Keratinocyte (primary cell): ENCODE measurements at regions not wholly inside any gene's neighbourhood (a gene's known extent, or its start where the extent isn't known, plus 50 kb on each side); places are given as distances from the start of the nearest gene placed in this dataset.

Experiments
- DNase-seq: peaks from one replicate; pipeline ENCODE4 v3.0.0-alpha.2; 2011; ENCODE audit warnings: low read depth, missing footprints, low spot score
- FAIRE-seq: peaks from 2 replicates; lab custom pipeline; 2011; peaks lifted over from hg19 to GRCh38; lab: Jason Lieb, UNC
- H2AFZ ChIP-seq: 2 replicates; pipeline ENCODE4 v1.6.0; 2012; ENCODE audit warnings: low read length, control low read depth, inconsistent platforms; ENCODE audit not compliant: control insufficient read depth
- H3K27ac ChIP-seq: 2 replicates; pipeline ENCODE4 v1.5.1; 2011; ENCODE audit warnings: low read length; ENCODE audit not compliant: control insufficient read depth, insufficient read depth
- H3K27me3 ChIP-seq: 3 replicates; pipeline ENCODE4 v1.6.0; 2011; ENCODE audit warnings: low read length; ENCODE audit not compliant: control insufficient read depth, insufficient read depth; ENCODE audit errors: extremely low read depth
- H3K36me3 ChIP-seq, 2 experiments: 2 replicates in 1 of 2; 3 replicates in 1 of 2; pipeline ENCODE4 v1.5.1; 2011; ENCODE audit warnings: low read length in 2 of 2, mild to moderate bottlenecking in 1 of 2; ENCODE audit not compliant: control insufficient read depth in 2 of 2, insufficient read depth in 2 of 2; ENCODE audit errors: extremely low read depth in 1 of 2
- H3K4me1 ChIP-seq: 3 replicates; pipeline ENCODE4 v1.5.1; 2011; ENCODE audit warnings: low read length; ENCODE audit not compliant: control insufficient read depth, insufficient read depth; ENCODE audit errors: extremely low read depth
- H3K4me2 ChIP-seq: 3 replicates; pipeline ENCODE4 v1.6.0; 2011; ENCODE audit warnings: low read depth, low read length; ENCODE audit not compliant: control insufficient read depth, insufficient read depth; ENCODE audit errors: extremely low read depth
- H3K4me3 ChIP-seq, 3 experiments: fragments of 200-600 bp in 1 of 3; sonication (generic) in 1 of 3; 2 replicates in 2 of 3; 3 replicates in 1 of 3; pipeline ENCODE4 v1.5.1; 2011 to 2016; ENCODE audit warnings: low read length in 3 of 3, mild to moderate bottlenecking in 3 of 3, control low read depth in 2 of 3, inconsistent platforms in 1 of 3, low read depth in 1 of 3, mixed read lengths in 1 of 3, mixed run types in 1 of 3, moderate library complexity in 1 of 3; ENCODE audit not compliant: control insufficient read depth in 2 of 3, insufficient read depth in 2 of 3; ENCODE audit errors: extremely low read depth in 1 of 3
- H3K79me2 ChIP-seq: 2 replicates; pipeline ENCODE4 v1.6.0; 2012; ENCODE audit warnings: low read length; ENCODE audit not compliant: control insufficient read depth, insufficient read depth
- H3K9ac ChIP-seq: 3 replicates; pipeline ENCODE4 v1.6.0; 2011; ENCODE audit warnings: low read length; ENCODE audit not compliant: control insufficient read depth, insufficient read depth; ENCODE audit errors: extremely low read depth
- H3K9me1 ChIP-seq: 3 replicates; pipeline ENCODE4 v1.6.0; 2011; ENCODE audit warnings: low read length; ENCODE audit not compliant: control insufficient read depth, insufficient read depth; ENCODE audit errors: extremely low read depth
- H3K9me3 ChIP-seq: 2 replicates; pipeline ENCODE4 v1.5.1; 2012; ENCODE audit warnings: low read depth, low read length; ENCODE audit not compliant: control insufficient read depth
- H4K20me1 ChIP-seq: 3 replicates; pipeline ENCODE4 v1.6.0; 2011; ENCODE audit warnings: low read length; ENCODE audit not compliant: control insufficient read depth, insufficient read depth; ENCODE audit errors: extremely low read depth
- EZH2 ChIP-seq: IDR thresholded peaks from one replicate; pipeline ENCODE4 v1.6.1; 2012; ENCODE audit warnings: inconsistent platforms, mild to moderate bottlenecking, low read length, moderate library complexity
- dilution Hi-C: fragments of 300-500 bp; cut with MboI; formaldehyde crosslinking; loops from one replicate; pipeline ENCODE4 v1.7.0; 2020; ENCODE audit warnings: low sequenced_read_pairs; ENCODE audit not compliant: extremely low pct_ligation_motif_present
- TF ChIP-seq, protein P1 (sequence below), 3 experiments: IDR thresholded peaks in 1 of 3; conservative IDR thresholded peaks in 1 of 3; optimal IDR thresholded peaks in 1 of 3; 2 replicates in 2 of 3; 3 replicates in 1 of 3; pipeline versions ENCODE3 to v1.5.1; 2011; ENCODE audit warnings: low read length in 3 of 3, mild to moderate bottlenecking in 3 of 3, moderate library complexity in 2 of 3, control low read depth in 1 of 3, inconsistent platforms in 1 of 3; ENCODE audit not compliant: insufficient read depth in 2 of 3; ENCODE audit errors: extremely low read depth in 1 of 3

GRCh38 chr16:9541723-9542122, 450.3 kb downstream of the HAPSTR1 start:
- Histone ChIP-seq H3K36me3 (no peaks in the 10 kb centered on the region), H3K4me1 (no peaks in the 10 kb centered on the region), H3K9me3 (no peaks in the 10 kb centered on the region), H4K20me1 (no peaks in the 10 kb centered on the region), H3K79me2 (no peaks in the 10 kb centered on the region), H3K27ac (no peak overlapping the region), H3K4me2 (no peak overlapping the region), H3K9me1 (no peaks in the 10 kb centered on the region), H2AFZ (no peak overlapping the region), H3K27me3 (no peaks in the 10 kb centered on the region), H3K9ac (no peak overlapping the region), H3K4me3 (no peak overlapping the region)
- TF ChIP-seq, protein P1, sequence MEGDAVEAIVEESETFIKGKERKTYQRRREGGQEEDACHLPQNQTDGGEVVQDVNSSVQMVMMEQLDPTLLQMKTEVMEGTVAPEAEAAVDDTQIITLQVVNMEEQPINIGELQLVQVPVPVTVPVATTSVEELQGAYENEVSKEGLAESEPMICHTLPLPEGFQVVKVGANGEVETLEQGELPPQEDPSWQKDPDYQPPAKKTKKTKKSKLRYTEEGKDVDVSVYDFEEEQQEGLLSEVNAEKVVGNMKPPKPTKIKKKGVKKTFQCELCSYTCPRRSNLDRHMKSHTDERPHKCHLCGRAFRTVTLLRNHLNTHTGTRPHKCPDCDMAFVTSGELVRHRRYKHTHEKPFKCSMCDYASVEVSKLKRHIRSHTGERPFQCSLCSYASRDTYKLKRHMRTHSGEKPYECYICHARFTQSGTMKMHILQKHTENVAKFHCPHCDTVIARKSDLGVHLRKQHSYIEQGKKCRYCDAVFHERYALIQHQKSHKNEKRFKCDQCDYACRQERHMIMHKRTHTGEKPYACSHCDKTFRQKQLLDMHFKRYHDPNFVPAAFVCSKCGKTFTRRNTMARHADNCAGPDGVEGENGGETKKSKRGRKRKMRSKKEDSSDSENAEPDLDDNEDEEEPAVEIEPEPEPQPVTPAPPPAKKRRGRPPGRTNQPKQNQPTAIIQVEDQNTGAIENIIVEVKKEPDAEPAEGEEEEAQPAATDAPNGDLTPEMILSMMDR (optimal IDR thresholded peaks at IDR 0.05 in 1 of 3, IDR thresholded peaks at IDR 0.05 in 1 of 3, conservative IDR thresholded peaks at IDR 0.05 in 1 of 3; ENCODE audit: extremely low read depth in 1 of 3, insufficient read depth in 2 of 3, low read length in 3 of 3) = no peak
- no peak for TF ChIP-seq EZH2
- FAIRE-seq (no peak), DNase-seq (no peak)
- dilution Hi-C loops = no loop called here

GRCh38 chr16:9542165-9542755, 450.8 kb downstream of the HAPSTR1 start:
- Histone ChIP-seq H3K9ac (no peak overlapping the region), H2AFZ (no peak overlapping the region), H3K9me1 (no peaks in the 10 kb centered on the region), H3K79me2 (no peaks in the 10 kb centered on the region), H3K4me2 (no peak overlapping the region), H3K27ac (no peak overlapping the region), H3K9me3 (no peaks in the 10 kb centered on the region), H3K4me1 (no peaks in the 10 kb centered on the region), H4K20me1 (no peaks in the 10 kb centered on the region), H3K4me3 (no peak overlapping the region), H3K27me3 (no peaks in the 10 kb centered on the region), H3K36me3 (no peaks in the 10 kb centered on the region)
- no peak for FAIRE-seq
- dilution Hi-C loops = no loop called here
- DNase-seq = no peak
- TF ChIP-seq, protein P1 (optimal IDR thresholded peaks at IDR 0.05 in 1 of 3, IDR thresholded peaks at IDR 0.05 in 1 of 3, conservative IDR thresholded peaks at IDR 0.05 in 1 of 3; ENCODE audit: extremely low read depth in 1 of 3, insufficient read depth in 2 of 3, low read length in 3 of 3) = no peak
- TF ChIP-seq EZH2 = no peak
